NT2/D1 (cell line): ENCODE measurements at regions not wholly inside any gene's neighbourhood (a gene's known extent, or its start where the extent isn't known, plus 50 kb on each side); places are given as distances from the start of the nearest gene placed in this dataset.

Source experiments
- SUZ12 ChIP-seq: IDR thresholded peaks from 2 replicates; pipeline ENCODE4 v1.6.1; 2011; ENCODE audit not compliant: insufficient read length, insufficient read depth; ENCODE audit errors: extremely low read depth
- ZNF274 ChIP-seq: IDR thresholded peaks from 2 replicates; pipeline ENCODE4 v1.6.1; 2011; ENCODE audit warnings: mild to moderate bottlenecking, low read depth, low read length

DNA sequence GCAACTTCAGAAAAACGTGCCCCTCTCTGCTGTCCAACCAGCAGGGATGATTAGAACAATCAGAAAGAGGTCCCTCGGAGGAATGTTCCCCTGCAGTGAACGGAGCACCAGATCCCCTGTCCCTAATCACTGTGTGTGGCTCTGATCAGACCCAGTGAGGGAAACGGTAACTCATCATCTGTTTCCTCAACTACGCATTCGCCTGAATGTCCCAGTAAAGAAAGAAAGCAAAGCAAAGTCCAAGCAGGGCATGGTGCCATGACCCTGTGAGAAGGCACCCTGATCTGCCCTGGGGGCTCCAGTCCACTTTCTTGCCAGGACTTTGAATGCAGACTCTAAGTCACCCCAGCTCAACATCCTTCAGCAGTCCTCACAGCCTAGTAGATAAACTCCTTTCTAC, 149.2 kb downstream of the LY86 start:
- TF ChIP-seq ZNF274 = no peak
- no peak for TF ChIP-seq SUZ12
